ENCODE measurements at regions not wholly inside any gene's neighbourhood (a gene's known extent, or its start where the extent isn't known, plus 50 kb on each side); places are given as distances from the start of the nearest gene placed in this dataset.
"Not testable (repeated sequence)": the region's sequence is repeated elsewhere in the genome, so short reads cannot be mapped to it uniquely, and the experiment has no call there.

DNA sequence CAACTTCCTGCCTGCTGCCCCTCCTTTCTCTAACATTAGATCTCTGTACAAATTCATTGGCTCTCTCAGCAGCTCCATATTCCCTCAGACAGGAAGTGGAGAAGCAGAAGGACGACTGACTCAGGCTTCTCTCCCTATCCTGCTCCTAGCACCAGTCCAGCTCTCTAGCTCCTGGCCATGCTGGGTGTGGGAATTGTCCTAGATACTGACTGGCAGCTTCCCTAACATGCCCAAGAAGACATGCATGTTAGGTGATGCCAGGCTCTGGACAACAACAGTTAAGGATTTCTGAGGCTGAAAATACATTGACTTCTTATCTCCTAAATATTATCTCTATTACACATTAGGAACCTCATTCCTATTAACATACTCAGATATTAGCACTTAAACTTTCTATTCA, 292.9 kb downstream of the IKZF2 start:
- DNase-seq = no peak

DNA sequence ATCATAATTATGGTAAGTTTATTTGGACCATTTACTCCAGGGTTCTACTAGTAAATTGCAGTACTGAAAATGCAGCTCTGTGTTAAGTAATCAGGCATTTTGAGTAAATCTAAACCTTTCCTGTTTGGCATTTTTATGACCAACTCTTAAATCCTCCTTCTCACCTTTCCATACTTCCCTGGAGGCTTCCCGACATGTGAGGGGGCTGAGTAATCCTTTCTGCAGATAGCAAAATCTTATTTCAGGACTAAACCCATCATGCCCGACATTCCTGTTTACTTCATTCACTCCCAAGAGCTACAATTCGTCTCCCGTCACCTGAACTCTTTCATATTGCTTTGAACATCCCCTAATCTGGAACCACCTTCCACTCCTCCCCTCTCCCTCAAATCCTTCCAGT, 296.6 kb downstream of the IKZF2 start:
- no peak for DNase-seq

DNA sequence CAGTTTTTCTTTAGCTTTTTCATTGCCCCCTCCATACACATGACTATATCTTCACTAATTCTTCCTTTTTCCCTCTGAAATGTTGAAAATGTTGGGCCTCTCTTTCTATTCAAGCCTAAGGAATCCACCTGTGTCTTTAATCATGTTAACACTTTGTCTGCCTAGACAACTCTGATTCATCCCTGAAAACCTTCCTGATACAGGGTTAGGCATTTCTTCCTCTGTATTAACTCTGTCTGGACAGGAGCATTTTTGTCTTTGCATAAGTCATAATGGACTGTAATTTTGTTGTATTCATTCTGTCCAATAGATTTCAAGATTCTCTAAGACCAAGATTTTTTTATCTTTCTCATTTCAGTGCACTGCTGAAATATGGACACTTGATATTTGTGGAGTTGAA, 297.3 kb downstream of the IKZF2 start:
- DNase-seq = no peak

DNA sequence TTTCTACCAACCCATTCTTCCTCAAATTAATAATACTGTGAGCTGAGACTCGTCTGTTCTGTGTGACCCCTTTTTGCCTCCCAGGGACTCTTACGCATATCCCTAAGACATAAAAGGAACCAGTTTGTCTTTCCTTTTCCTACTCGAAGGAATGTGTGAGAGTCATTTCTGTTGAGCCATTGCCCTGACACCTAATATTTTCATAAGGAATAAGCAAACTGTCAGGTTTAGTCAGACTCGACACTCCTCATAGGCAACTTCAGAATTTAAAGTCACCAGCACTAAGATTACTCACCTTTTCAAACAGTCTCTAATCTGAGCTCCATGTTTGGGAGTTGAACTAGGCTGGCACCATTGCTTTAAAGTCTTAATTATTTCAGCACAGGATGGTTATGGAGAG, 305.5 kb downstream of the IKZF2 start:
- DNase-seq = no peak

DNA sequence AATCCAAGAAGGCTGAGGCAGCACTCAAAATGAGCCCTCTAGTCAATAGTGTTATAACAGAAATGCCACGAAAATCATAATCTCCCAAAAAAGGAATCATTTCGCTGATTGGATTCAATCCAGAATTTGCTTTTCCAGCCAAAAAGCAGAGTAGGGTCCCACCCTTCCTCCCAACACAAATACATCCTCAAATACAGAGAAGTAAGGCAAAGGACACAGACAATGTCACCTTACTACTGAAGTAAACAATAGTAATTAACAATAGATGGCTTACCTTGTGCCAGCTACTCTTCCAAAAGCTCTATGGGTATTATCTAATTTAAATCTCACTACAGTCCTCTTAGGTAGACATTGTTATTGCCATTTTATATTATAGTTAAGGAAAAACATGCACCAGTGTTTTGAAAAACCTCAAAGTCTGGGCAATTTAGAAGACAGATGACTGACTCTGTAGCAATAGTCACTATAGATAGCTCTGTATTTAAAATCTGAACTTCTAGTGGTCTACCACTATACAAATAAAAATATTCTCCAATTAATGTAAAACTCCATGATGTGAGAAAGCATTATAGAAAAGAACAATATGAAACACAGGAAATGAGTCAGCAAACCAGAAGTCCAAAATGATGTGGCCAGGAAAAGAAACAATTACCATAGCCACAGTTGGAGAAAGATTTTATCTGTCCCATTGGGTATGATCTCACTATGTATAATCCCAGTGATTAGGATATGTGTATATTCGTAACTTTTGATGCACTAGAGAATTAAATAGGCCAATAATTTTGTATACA, 305.0 kb upstream of the ERBB4 start:
- DNase-seq = no peak

DNA sequence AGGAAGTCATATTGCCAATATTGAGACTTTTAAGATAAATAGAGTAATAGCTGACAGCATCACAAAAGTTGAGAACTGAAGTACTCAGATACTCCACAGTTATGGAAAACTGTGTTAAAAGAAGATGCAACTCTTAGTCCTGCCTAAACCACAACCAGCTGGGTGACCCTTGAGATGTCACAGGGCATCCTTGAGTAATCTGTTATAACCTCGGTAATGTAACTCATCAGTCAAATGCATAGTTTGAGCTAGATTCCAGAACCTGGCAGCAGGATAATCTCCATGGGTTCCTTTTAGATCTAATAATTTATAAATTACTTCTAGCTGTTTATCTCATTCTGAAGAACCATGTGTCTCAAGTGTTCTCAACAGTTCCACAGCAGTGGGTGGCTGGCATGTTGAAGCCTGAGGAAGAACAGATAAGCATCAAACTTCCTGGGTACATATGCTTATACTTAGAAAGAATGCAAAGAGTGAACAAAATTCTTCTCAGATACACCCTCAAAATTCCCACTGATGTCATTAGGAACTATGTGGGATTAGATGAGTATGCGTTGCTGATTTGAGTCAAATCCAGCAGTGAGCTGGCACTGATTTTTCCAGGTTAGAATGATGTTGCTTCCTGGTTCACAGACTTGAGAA, 304.1 kb upstream of the ERBB4 start:
- no peak for DNase-seq

DNA sequence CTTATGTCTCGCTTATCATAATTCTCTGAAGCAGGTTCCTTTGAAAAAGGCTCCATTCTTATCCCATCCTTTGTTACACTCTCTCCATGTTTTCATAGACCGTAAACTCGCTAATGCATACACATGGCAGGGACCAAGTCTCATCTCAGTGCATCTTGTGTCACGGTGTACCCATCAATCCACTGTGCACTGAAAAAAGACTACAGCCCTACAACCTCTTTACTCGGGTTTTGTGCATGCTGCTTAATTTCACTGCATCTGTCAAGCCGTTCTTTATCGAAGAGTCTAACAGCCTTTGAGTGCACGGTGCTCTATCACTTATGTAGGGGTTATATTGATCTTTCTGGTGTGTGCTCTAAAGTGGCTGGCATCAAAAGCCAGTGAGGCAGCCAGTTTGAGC, 302.9 kb upstream of the ERBB4 start:
- no peak for DNase-seq

DNA sequence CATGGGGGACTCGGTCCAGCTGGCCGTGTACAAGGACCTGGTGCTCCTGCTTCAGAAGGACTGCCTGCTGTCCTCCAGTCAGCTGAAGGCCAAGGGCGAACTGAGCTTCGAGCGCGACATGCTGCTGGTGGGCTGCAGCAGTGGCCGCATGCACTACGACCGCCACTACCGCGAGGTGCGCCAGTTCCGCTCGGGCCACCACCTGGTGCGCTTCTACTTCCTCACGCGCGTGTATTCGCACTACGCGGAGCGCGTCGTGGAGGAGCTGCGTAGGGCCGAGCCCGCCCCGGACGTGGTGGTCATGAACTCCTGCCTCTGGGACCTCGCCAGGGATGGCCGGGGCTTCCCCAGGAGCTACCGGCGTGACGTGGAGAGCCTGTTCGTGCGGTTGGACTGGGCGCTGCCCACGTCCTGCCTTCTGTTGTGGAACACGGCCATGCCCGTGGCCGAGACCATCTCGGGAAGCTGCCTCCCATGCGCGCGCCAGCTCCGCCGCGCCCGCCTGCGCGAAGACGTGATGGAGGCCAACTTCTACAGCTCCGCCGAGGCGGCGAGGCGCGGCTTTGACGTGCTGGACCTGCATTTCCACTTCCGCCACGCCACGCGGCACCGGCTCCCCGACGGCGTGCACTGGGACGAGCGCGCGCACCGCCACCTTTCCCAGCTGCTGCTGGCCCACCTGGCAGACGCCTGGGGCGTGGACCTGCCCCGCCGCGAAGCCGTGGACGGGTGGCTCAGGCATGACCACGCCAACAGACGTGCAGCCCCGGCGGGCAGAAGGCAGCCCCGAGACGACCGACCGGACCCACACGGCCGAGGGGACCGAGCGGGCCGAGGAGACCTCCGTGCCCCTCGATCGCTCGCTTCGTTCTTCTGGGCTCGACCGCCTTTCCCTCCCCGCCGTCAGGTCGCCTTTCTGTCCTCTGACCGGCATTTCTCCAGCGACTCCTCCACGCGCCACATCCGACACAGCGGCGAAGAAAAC, 293.9 kb upstream of the ERBB4 start:
- DNase-seq = no peak

DNA sequence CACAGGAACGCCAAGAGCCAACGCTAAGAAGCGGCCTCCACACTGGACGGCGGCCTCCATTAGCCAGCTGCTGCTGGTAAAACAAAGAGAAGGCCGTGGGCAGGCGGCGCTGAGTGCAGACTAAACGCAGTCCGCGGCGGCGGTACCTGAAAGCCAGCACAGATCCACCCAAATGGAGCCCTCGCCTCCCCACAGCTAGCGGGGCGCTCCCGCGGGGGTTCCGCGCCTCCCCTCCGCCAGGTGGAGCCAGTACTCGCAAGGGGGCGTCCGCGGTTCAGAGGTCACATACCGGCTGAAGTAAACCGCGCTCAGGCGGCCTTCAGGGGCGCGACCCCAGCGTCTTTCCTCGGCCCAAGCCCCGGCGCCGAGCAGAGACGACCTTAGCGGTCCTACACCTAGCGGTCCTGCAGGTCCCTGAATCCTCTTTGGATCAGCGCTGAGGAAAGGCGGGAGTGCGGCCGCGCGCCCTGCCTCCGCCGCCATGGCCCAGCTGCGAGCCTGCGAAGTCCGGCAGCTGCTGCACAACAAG, 293.1 kb upstream of the ERBB4 start:
- DNase-seq = no peak

DNA sequence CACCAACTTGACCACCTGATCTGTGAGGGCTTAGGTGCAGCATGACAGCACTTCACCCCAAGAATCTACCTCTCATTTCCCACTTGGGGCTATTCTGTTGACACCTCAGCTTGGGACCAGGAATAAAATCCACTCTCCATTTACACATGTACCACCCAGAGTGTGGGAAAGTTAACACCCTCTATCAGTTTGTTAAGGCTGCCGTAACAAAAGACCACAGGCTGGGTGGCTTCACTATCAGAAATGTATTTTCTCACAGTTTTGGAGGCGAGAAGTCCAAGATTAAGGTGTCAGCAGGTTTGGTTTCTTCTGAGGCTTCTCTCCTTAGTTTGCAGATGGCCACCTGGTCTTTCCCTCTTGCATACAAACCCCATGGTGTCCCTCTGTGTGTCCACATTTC, 277.7 kb upstream of the ERBB4 start:
- no peak for DNase-seq

DNA sequence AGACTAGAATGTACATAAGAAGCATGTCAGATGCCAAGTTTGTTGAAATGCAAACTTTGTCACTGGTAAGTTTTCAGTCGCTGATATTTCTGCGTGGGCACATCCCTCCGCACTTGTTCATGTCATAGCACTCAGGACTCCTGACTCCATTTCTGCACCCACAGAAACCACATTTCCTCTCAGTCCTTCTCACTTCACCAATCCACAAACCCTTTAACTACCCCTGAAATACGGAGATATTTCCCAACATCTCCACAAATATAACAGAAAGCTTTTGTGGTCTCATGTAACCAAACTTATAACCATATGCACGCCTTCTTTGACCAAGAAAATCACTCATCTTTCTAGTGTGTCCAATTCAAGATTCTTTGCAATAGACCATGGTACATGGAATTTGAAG, 276.9 kb upstream of the ERBB4 start:
- DNase-seq = peak; percentile 32

DNA sequence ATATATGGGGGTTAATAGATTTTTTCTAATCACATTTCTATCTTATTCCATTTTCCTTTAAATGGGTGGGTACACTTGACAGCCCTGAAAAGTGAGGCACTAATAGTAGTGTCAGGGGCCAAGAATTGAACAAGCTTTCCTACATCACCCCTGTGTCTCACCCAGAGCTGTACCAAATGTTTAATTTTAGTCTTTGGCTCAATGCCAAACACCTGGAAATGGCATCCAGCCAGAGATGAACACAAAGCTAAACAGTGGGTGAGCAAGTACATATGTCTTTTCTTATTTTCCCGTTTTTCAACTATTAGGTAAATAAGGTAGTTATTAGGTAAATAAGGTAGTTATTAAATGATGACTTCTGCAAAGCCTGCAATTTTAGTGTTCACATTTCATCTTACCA, 276.3 kb upstream of the ERBB4 start:
- no peak for DNase-seq

DNA sequence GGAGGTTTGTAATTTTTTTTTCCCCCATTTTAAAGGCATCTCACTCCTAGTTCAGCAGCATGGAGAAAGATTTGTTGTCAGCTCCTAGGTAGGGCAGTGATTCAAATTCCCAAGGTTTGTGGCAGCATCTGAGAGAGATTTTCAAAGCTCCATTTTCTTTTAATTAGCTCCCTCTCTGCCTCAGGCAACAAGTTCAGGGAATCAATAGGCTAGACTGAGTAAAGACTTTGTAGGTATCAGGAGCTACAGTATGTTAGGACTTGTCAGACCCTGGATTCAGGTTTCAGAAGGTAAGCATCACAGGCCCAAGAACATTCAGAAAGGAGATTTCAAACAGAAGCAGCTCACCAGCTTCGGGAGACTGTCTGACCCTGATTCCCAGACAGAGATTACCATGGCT, 273.3 kb upstream of the ERBB4 start:
- DNase-seq = no peak

DNA sequence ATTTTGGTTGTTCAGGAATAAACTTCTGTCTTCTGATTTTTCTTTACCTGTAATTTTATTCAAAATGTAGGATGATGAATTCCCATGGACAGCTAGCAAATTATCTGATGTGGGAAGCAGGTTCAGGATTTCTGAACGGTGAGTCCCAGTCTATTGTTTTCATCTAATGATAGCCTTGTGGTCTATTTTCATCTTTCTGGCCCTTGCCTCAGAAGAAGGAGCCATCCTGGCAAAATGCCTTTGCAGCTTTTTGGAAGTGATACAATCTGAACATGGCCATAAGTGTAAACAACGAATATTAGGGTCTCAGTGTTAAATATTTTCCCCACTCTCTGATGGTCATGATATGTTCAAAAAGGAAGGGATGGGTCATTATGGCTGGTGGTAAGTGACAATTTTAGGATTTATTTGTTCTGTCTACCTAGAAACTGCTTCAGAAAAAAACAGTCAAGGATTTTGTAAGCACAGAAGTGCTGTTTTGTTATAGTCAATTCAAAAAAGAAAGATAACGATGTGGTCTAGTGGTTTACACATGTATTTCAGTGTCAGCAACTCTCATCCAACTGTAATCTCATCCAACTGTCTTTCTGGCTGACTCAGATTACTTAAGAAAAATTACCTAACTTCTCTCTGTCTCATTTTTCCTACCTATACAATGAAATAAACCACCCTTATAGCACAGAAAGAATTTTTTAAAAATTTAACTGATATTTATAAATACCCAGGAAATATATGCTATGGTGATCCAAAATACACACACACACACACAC, 272.6 kb upstream of the ERBB4 start:
- no peak for DNase-seq

DNA sequence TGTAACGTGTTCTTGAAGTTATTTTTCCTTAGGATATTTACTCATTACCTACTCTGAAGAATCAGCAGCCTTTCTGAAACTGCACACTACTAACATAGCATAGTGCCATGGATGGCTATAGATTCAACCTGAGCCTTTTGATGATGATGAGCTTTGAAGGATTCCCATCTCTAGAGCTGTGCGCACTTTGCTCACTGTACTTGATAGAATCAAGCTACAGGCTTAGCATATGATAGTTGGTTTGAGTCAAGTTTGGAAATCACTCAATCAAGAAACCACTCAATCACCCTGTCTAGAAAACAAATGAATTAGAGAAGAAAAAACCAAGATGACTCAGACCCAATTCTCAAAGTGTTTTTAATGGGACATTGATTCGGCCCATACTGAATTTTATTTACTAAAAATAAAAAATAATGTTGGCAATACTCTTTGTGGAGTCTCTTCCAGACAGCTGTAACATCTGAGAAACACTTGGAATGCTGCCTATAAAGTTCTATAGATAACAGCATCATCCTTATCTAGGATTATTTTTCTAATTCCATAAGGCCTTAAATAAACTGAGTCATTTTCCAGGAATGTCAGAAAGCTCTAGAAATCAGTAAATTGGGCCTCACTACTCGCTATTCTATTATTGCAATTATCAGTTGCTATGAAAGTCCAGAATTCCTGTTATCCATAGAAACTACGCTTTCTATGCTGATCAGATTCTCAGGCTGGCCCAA, 259.0 kb upstream of the ERBB4 start:
- DNase-seq = no peak

DNA sequence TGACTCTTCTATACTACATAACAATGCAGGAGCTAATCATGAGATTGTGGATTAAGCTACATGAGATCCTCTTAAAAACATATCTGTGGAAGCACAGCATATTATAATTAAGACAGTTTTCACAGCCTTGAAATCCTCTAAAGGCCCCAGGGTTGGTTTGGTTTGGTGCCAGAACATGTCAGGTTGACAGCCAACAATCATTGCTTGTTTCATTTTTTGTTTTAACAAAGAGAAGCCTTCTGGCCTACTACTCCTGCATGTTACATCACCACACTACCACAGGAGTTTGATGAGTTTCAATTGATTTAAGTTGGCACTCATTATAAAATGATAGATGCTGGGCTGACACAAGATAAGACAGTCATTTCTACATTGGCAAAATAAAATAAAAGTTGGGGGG, 255.9 kb upstream of the ERBB4 start:
- DNase-seq = no peak

DNA sequence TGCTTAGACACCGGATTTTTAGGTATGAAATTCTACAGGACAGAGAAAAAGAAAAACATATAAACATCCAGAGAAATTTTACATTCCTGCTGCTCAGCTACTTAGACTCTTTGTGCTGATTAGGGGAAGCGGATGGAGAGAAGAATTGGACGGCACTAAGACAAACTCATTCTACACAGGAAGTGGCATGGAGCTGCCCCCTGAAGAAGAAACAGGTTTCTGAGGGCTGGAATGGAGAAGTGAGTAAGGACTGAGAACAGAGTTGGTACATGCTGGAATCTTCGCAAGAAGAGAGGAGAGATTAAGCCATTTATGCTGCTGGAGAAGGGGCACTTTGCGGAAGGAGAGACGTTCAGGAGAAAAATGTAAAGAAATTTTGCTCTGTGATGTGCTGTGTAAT, 253.0 kb upstream of the ERBB4 start:
- no peak for DNase-seq

DNA sequence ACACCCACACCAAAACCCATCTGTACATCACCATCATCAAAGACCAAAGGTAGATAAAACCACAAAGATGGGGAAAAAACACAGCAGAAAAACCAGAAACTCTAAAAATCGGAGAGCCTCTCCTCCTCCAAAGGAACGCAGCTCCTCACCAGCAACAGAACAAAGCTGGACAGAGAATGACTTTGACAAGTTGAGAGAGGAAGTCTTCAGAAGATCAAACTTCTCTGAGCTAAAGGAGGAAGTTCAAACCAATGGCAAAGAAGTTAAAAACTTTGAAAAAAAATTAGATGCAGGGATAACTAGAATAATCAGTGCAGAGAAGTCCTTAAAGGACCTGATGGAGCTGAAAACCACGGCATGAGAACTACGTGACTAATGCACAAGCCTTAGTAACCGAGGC, 247.5 kb upstream of the ERBB4 start:
- DNase-seq = not testable (repeated sequence)

DNA sequence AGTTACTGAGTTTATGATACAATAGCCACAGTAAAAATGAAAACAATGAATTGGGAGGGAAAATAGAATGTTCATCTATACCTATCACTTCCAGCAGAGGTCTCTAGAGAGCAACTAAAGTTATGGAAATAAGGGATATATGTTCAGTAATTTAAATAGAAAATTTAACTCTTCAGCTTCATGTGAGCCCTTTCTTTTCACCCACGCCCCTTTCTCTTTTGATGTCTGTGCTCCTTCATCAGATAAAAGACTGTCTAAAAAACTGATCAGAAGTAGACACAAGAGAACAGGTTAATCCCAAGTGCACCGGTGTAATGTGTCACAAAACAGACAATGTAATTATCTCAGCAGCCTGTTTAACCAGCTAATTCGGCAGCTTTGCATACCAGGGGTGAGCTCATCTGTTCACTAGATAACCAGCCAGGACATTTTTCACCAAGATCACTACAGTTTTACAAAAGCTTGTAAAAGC, 238.5 kb upstream of the ERBB4 start:
- DNase-seq = no peak

DNA sequence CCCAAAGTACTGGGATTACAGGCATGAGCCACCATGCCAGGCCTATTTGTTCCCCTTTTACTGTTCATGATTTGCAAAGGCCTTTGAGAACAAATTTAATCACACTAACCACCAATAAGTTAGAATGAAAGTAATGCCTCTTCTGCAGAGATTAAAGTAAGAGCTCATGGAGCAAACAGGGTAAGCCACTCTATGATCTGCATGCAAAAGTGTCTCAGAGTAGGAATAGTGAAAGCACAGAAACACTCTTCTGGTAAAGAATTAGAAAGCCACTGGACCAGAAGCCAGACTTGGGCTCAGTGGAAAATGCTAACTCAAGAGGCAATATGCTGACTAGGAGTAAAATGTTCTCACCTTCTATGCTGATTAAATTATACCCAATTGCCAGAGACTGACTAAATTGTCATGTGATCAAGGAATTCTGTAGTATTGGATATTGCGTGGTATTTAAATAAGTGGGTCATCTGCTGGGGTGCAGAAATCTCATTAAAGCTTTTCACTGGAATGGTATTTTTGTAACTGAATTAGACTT, 235.3 kb upstream of the ERBB4 start:
- DNase-seq = no peak

DNA sequence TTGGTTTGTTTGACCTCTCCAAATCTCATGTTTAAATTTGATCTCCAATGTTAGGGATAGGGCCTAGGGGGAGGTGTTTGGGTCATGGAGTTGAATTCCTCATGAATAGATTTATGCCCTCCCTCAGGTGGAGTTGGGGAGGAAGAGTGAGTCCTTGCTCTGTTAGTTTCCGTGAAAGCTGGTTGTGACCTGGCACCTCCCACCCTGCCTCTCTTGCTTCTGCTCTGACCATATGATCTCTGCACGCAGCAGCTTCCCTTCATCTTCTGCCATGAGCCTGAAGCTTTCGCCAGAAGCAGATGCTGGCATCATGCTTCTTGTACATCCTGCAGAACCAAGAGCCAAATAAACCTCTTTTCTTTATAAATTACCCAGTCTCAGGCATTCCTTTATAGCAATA, 231.6 kb upstream of the ERBB4 start:
- DNase-seq = no peak

DNA sequence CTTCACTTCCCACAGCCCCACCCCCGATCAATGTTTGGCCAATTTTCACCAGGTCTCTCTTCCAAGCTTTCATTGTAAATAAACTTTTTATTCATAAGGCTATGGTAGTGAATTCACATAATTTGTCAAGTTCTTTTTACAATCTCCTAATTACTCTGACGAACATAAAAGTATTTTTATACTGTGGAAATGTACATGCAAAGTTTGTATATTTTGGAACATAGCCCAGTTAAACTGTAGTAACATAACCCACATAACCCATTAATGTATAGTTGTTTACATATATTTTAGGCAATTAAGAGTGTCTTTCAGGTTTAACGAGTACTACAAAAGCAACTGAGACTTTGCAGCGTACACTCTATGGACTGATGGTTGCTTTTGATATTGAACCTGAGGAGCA, 228.3 kb upstream of the ERBB4 start:
- DNase-seq = no peak

Data from stimulated activated CD8-positive, alpha-beta memory T cell treated with anti-CD3 and anti-CD28 coated beads, Interleukin-4, amount 100 ng/mL, for 48 hours (primary cell).